A549 (cell line): ENCODE measurements at regions not wholly inside any gene's neighbourhood (a gene's known extent, or its start where the extent isn't known, plus 50 kb on each side); places are given as distances from the start of the nearest gene placed in this dataset.
"Not testable (repeated sequence)": the region's sequence is repeated elsewhere in the genome, so short reads cannot be mapped to it uniquely, and the experiment has no call there.

Source experiments
- ATAC-seq, 2 experiments: fragments of 200-7000 bp in 1 of 2; fragments of >200 bp in 1 of 2; cut with Nextera tagmentation in 1 of 2; cut with Tn5 transposase in 1 of 2; 3 replicates each; pipeline versions ENCODE4 v1.8.0 to v1.9.1; 2018 to 2020; ENCODE audit warnings: mild to moderate bottlenecking in 1 of 2, moderate library complexity in 1 of 2
- CTCF ChIA-PET: fragments of 300-600 bp; sonication (Branson Sonifier 250); formaldehyde crosslinking; extraction: SDS; loops from one replicate; lab custom pipeline; 2021; ENCODE audit warnings: antibody characterized with exemption, inconsistent platforms; lab: Yijun Ruan, JAX
- POLR2A ChIA-PET: fragments of 350-600 bp; formaldehyde crosslinking; extraction: SDS; loops from one replicate; lab custom pipeline; 2021; ENCODE audit warnings: antibody characterized with exemption, inconsistent platforms; lab: Yijun Ruan, JAX
- DNase-seq, 2 experiments: peaks; one replicate each; pipeline versions ENCODE4 v3.0.0 to v3.0.0-alpha.2; 2011 to 2016; ENCODE audit warnings: low read depth in 1 of 2, low spot score in 1 of 2
- FAIRE-seq: peaks from 2 replicates; lab custom pipeline; 2011; peaks lifted over from hg19 to GRCh38; lab: Jason Lieb, UNC
- H3K27ac ChIP-seq, 2 experiments: fragments of >200 bp; sonication (Bioruptor Twin); formaldehyde crosslinking; 3 replicates each; pipeline ENCODE4 v1.5.1; 2016 to 2017
- H3K4me1 ChIP-seq: fragments of >200 bp; sonication (Bioruptor Twin); formaldehyde crosslinking; 3 replicates; pipeline ENCODE4 v1.6.1; 2016
- H3K4me2 ChIP-seq: fragments of >200 bp; sonication (Bioruptor Twin); formaldehyde crosslinking; 3 replicates; pipeline ENCODE4 v1.6.1; 2016
- H3K4me3 ChIP-seq: fragments of >200 bp; sonication (Bioruptor Twin); formaldehyde crosslinking; 3 replicates; pipeline ENCODE4 v1.5.1; 2016
- H3K9me3 ChIP-seq: fragments of >200 bp; sonication (Bioruptor Twin); formaldehyde crosslinking; 3 replicates; pipeline ENCODE4 v1.6.1; 2016
- ATOH8 ChIP-seq: fragments of 250-450 bp; sonication (Bioruptor Pico); IDR thresholded peaks from 2 replicates; pipeline ENCODE4 v1.5.0; 2020; ENCODE audit warnings: low read depth, mild to moderate bottlenecking, moderate library complexity
- CEBPB ChIP-seq, 2 experiments: fragments of >200 bp in 1 of 2; sonication (Bioruptor Twin) in 1 of 2; formaldehyde crosslinking in 1 of 2; IDR thresholded peaks; 2 replicates each; pipeline ENCODE4 v1.6.1; 2012 to 2016
- CHD2 ChIP-seq: fragments of 150-350 bp; IDR thresholded peaks from 2 replicates; pipeline ENCODE4 v1.6.1; 2014; ENCODE audit warnings: low read length; ENCODE audit not compliant: partially characterized antibody
- CHD4 ChIP-seq: fragments of 200-600 bp; sonication (generic); IDR thresholded peaks from 2 replicates; pipeline ENCODE4 v1.6.1; 2016; ENCODE audit warnings: antibody characterized with exemption, mild to moderate bottlenecking, borderline replicate concordance
- EHF ChIP-seq: fragments of 250-450 bp; sonication (Bioruptor Pico); IDR thresholded peaks from 2 replicates; pipeline ENCODE4 v1.5.0; 2020; ENCODE audit warnings: mild to moderate bottlenecking
- ELK1 ChIP-seq: fragments of 150-350 bp; IDR thresholded peaks from 2 replicates; pipeline ENCODE4 v1.6.1; 2014; ENCODE audit warnings: low read depth, mild to moderate bottlenecking, low read length
- EP300 ChIP-seq, 2 experiments: fragments of >200 bp; sonication (Bioruptor Twin); formaldehyde crosslinking; IDR thresholded peaks; 2 replicates in 1 of 2; 3 replicates in 1 of 2; pipeline ENCODE4 v1.6.1; 2016 to 2017
- ESRRA ChIP-seq: fragments of 150-350 bp; IDR thresholded peaks from 2 replicates; pipeline ENCODE4 v1.6.1; 2014; ENCODE audit warnings: mild to moderate bottlenecking, low read length, borderline replicate concordance
- FOXS1 ChIP-seq: fragments of 250-450 bp; sonication (Bioruptor Pico); IDR thresholded peaks from 2 replicates; pipeline ENCODE4 v1.5.0; 2020; ENCODE audit warnings: mild to moderate bottlenecking, moderate library complexity
- HDAC2 ChIP-seq: fragments of 200-600 bp; sonication (generic); IDR thresholded peaks from 2 replicates; pipeline ENCODE4 v1.6.1; 2016
- HOXA7 ChIP-seq: fragments of 250-450 bp; sonication (Bioruptor Pico); IDR thresholded peaks from 2 replicates; pipeline ENCODE4 v1.5.0; 2020; ENCODE audit warnings: mild to moderate bottlenecking, moderate library complexity
- HOXB13 ChIP-seq: fragments of 250-450 bp; sonication (Bioruptor Pico); IDR thresholded peaks from 2 replicates; pipeline ENCODE4 v1.5.0; 2020; ENCODE audit warnings: low read depth, mild to moderate bottlenecking, moderate library complexity
- KDM5A ChIP-seq: fragments of 200-600 bp; sonication (generic); IDR thresholded peaks from 2 replicates; pipeline ENCODE4 v1.6.1; 2016; ENCODE audit warnings: antibody characterized with exemption, mild to moderate bottlenecking
- POLR2A ChIP-seq: IDR thresholded peaks from 2 replicates; pipeline ENCODE4 v1.6.1; 2012; ENCODE audit warnings: mild to moderate bottlenecking, low read length
- POLR2AphosphoS2 ChIP-seq: conservative IDR thresholded peaks from 2 replicates; pipeline ENCODE4 v1.6.1; 2012; ENCODE audit warnings: low read length, improper control_type of control experiment, inconsistent platforms
- RARB ChIP-seq: fragments of 250-450 bp; sonication (Bioruptor Pico); IDR thresholded peaks from 2 replicates; pipeline ENCODE4 v1.8.0; 2021; ENCODE audit warnings: mild to moderate bottlenecking, moderate library complexity
- REST ChIP-seq: fragments of 200-600 bp; sonication (generic); IDR thresholded peaks from 2 replicates; pipeline ENCODE4 v1.6.1; 2016; ENCODE audit warnings: antibody characterized with exemption, mild to moderate bottlenecking, moderate library complexity
- ZSCAN20 ChIP-seq: fragments of 250-450 bp; sonication (Bioruptor Pico); IDR thresholded peaks from 2 replicates; pipeline ENCODE4 v1.8.0; 2022; ENCODE audit warnings: mild to moderate bottlenecking, moderate library complexity
- WGBS: methylation state at CpG from one replicate; pipeline ENCODE4 v1.1.6; 2017; ENCODE audit errors: missing lambda C conversion rate; 5-methylcytosine and 5-hydroxymethylcytosine counted together

- DNase-seq (no peak), FAIRE-seq (no peak), ATAC-seq (no peak)
- H3K4me3 ChIP-seq = no peak overlapping the region
- TF ChIP-seq EHF (CRISPR knock-in tag) (no peak), REST (no peak), CHD4 (no peak), ATOH8 (CRISPR knock-in tag) (no peak), HOXA7 (CRISPR knock-in tag) (no peak), ZSCAN20 (no peak)
- ChIA-PET CTCF (no interaction called here), POLR2A (no interaction called here)
- peaks cover 11% of the 10 kb centered on the region; the same call in 1 of the 3 replicates for H3K4me1 ChIP-seq
- H3K27ac ChIP-seq = no peak overlapping the region
- H3K9me3 ChIP-seq = no peaks in the 10 kb centered on the region
- WGBS = 68% methylated on average over 5 of the region's 5 CpGs
- H3K4me2 ChIP-seq = no peak overlapping the region
Measured at GRCh38 chr5:6078881-6079280, 299.5 kb downstream of the MED10 start.

- no peak for TF ChIP-seq CEBPB (IDR thresholded peaks at IDR 0.05)
- TF ChIP-seq HDAC2 = no peak
- TF ChIP-seq KDM5A = no peak
- no peak for TF ChIP-seq RARB (CRISPR knock-in tag)
- TF ChIP-seq ELK1 = no peak
- no peak for TF ChIP-seq FOXS1 (CRISPR knock-in tag)
- TF ChIP-seq ATOH8 (CRISPR knock-in tag) = no peak
- no peak for TF ChIP-seq EP300 (IDR thresholded peaks at IDR 0.05)
- TF ChIP-seq POLR2AphosphoS2 = no peak
- TF ChIP-seq POLR2A = no peak
- no peak for TF ChIP-seq CHD2
- no peak for TF ChIP-seq ESRRA
- TF ChIP-seq HOXB13 (CRISPR knock-in tag) = no peak
- TF ChIP-seq, all 56 proteins: peak for 0
- FAIRE-seq = no peak
Measured at GRCh38 chr5:6076341-6077239, 301.8 kb downstream of the MED10 start.

GRCh38 chr5:6072488-6072887, 305.9 kb downstream of the MED10 start:
- H3K4me2 ChIP-seq, POLR2A ChIA-PET, H3K27ac ChIP-seq, H3K4me3 ChIP-seq, H3K9me3 ChIP-seq, CTCF ChIA-PET, DNase-seq, H3K4me1 ChIP-seq, ATAC-seq, FAIRE-seq: not testable (repeated sequence)
- WGBS = 22% methylated on average over 3 of the region's 4 CpGs

More at GRCh38 chr5:6076341-6077239, 301.8 kb downstream of the MED10 start:
- WGBS = 31% methylated on average over 7 of the region's 7 CpGs
- peaks cover 2% of the 10 kb centered on the region; the same call in 1 of the 3 replicates for H3K4me1 ChIP-seq
- no peak for DNase-seq
- no peak overlapping the region for H3K4me2 ChIP-seq
- no peak overlapping the region for H3K4me3 ChIP-seq
- no peaks in the 10 kb centered on the region for H3K9me3 ChIP-seq
- ATAC-seq = no peak
- H3K27ac ChIP-seq = no peak overlapping the region
- ChIA-PET CTCF (no interaction called here), POLR2A (no interaction called here)
